HFFc6 (cell line): ENCODE measurements at regions not wholly inside any gene's neighbourhood (a gene's known extent, or its start where the extent isn't known, plus 50 kb on each side); places are given as distances from the start of the nearest gene placed in this dataset.

Source experiments
- DNase-seq: peaks from one replicate; pipeline ENCODE4 v3.0.0-alpha.2; 2018
- H3K27ac Mint-ChIP-seq: 2 replicates; pipeline ENCODE4 v1.8.0; 2020; ENCODE audit warnings: mild to moderate bottlenecking, mixed read lengths
- H3K27me3 Mint-ChIP-seq: 2 replicates; pipeline ENCODE4 v1.8.0; 2021; ENCODE audit warnings: mild to moderate bottlenecking, moderate library complexity, mixed read lengths; ENCODE audit not compliant: insufficient read depth
- H3K36me3 Mint-ChIP-seq: 2 replicates; pipeline ENCODE4 v1.8.0; 2021; ENCODE audit warnings: low read depth, mixed read lengths
- H3K4me1 Mint-ChIP-seq: 2 replicates; pipeline ENCODE4 v1.8.0; 2020; ENCODE audit warnings: low read depth, mixed read lengths
- H3K4me3 Mint-ChIP-seq: 2 replicates; pipeline ENCODE4 v1.8.0; 2020; ENCODE audit warnings: mild to moderate bottlenecking, moderate library complexity, mixed read lengths
- H3K9me3 Mint-ChIP-seq: 2 replicates; pipeline ENCODE4 v1.8.0; 2020; ENCODE audit warnings: mild to moderate bottlenecking, mixed read lengths
- TF ChIP-seq, protein P1 (sequence below): fragments of 200-600 bp; sonication (generic); IDR thresholded peaks from 2 replicates; pipeline ENCODE4 v1.5.0; 2021; ENCODE audit warnings: antibody characterized with exemption, mild to moderate bottlenecking

DNA sequence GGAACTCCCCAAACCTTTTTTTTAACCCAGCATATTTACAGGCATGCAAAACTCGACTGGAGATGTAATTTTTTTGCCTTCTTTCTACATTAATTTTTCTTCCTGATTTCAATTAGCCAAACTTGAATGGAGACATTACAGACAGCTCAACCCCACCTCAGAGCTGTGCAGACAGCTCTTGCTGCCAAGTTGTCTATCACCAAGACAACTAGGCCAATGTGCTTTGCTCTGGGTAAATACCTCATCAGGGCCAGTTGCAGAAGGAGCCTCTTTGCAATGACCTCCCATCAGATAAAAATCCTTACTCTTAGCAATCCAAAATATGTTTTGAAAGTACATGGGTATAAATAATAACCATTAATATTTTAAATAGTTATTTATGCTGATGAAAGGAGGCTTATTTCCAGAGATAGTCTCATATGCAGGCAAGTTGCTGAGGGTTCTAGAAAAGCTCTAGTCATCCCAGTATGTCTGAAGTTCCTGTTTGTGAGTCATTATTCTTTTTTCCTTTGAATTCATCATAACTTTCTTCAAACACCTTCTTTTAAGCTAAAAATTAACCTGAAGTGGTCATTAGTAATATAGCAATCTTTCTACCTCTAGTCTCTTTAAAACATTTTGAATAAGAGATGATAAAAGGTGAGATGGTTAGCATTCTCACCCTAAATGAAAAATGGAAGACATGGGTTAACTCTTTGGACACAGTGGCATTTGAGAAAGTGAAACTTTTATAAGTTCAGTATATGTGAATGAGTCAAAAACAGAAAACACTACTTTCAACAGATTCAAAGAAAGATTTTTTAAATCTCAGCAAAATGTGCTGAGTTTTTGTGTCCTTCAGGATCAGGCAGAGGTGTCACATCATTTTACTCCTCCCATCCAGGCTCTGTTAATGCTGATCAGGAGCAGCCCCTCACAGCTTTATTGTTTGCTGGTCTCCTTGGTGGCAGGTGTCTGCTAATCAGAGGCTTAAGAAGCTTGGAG lies 475.5 kb upstream of the FGF16 start:
- no peaks in the 10 kb centered on the region for H3K36me3 Mint-ChIP-seq
- H3K4me1 Mint-ChIP-seq, result no peaks in the 10 kb centered on the region
- no peak overlapping the region for H3K27ac Mint-ChIP-seq

DNA sequence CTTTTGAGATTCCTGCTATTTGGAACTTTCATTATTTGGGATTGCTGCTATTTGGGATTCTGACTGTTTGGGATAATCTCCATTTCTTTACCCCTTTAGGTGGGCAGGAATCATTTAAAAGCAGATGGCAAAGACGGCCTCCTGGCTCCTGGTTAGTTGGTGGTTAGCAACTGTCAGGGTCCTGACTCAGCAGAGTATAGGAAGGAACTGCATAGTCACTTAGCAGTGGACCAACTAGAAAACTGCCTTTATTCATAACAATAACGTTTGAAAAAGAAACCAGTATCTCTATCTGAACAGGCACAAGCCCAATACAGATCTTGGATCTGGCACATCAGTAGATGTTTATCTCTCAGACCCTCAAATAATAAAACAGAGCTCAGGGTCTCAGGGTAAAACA lies 469.7 kb upstream of the FGF16 start:
- no peaks in the 10 kb centered on the region for H3K36me3 Mint-ChIP-seq
- H3K9me3 Mint-ChIP-seq, result no peaks in the 10 kb centered on the region; the same call in 1 of the 2 replicates

More for the DNA sequence above, 475.5 kb upstream of the FGF16 start:
- TF ChIP-seq, protein P1, sequence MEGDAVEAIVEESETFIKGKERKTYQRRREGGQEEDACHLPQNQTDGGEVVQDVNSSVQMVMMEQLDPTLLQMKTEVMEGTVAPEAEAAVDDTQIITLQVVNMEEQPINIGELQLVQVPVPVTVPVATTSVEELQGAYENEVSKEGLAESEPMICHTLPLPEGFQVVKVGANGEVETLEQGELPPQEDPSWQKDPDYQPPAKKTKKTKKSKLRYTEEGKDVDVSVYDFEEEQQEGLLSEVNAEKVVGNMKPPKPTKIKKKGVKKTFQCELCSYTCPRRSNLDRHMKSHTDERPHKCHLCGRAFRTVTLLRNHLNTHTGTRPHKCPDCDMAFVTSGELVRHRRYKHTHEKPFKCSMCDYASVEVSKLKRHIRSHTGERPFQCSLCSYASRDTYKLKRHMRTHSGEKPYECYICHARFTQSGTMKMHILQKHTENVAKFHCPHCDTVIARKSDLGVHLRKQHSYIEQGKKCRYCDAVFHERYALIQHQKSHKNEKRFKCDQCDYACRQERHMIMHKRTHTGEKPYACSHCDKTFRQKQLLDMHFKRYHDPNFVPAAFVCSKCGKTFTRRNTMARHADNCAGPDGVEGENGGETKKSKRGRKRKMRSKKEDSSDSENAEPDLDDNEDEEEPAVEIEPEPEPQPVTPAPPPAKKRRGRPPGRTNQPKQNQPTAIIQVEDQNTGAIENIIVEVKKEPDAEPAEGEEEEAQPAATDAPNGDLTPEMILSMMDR, result no peak
- no peak for DNase-seq
- H3K9me3 Mint-ChIP-seq, result peaks cover 4% of the 10 kb centered on the region; the same call in 1 of the 2 replicates
- H3K27me3 Mint-ChIP-seq, result no peaks in the 10 kb centered on the region
- no peak overlapping the region for H3K4me3 Mint-ChIP-seq

DNA sequence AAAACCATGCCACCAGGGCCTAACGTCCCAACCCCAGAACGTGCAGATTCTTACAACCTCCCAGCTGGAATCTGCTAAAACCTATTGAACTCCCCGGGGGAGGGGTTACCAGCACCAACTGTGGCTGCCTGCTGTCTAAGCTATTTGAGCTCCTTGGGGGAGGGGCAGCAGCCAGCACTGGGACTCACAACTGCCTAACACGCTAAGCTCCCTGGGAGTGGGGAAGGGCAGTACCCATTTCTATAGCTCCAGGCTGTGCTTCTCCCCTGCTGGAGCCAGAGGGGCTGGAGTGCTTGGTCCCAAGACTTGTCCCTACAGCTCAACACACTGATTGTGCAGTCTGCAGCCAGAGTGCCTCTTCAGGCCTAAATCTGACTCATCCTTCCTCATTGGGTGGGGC lies 459.8 kb upstream of the FGF16 start:
- DNase-seq, result no peak
- H3K27ac Mint-ChIP-seq, result no peak overlapping the region
- peaks cover 17% of the 10 kb centered on the region for H3K9me3 Mint-ChIP-seq
- H3K36me3 Mint-ChIP-seq, result no peaks in the 10 kb centered on the region
- H3K4me1 Mint-ChIP-seq, result no peaks in the 10 kb centered on the region
- TF ChIP-seq, protein P1, result no peak
- H3K4me3 Mint-ChIP-seq, result no peak overlapping the region
- H3K27me3 Mint-ChIP-seq, result peaks cover 2% of the 10 kb centered on the region; the same call in 1 of the 2 replicates

More for the DNA sequence above, 469.7 kb upstream of the FGF16 start:
- no peaks in the 10 kb centered on the region for H3K27me3 Mint-ChIP-seq
- H3K27ac Mint-ChIP-seq, result no peak overlapping the region
- TF ChIP-seq, protein P1, result no peak
- no peak overlapping the region for H3K4me3 Mint-ChIP-seq
- no peaks in the 10 kb centered on the region for H3K4me1 Mint-ChIP-seq
- DNase-seq, result no peak

DNA sequence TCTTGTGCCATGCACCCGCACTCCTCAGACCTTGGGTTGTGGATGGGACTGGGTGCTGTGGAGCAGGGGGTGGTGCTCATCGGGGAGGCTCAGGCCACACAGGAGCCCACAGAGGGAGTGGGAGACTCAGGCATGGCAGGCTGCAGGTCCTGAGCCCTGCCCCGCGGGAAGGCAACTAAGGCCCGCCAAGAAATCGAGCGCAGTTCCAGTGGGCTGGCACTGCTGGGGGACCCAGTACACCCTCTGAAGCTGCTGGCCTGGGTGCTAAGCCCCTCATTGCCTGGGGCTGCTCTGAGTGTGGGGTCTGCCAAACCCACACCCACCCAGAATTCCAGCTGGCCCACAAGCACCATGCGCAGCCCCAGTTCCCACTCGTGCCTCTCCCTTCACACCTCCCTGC lies 450.5 kb upstream of the FGF16 start:
- Mint-ChIP-seq H3K4me1 (no peaks in the 10 kb centered on the region), H3K4me3 (no peak overlapping the region), H3K36me3 (no peaks in the 10 kb centered on the region), H3K9me3 (peaks cover 30% of the 10 kb centered on the region), H3K27me3 (peaks cover 3% of the 10 kb centered on the region), H3K27ac (no peak overlapping the region)
- TF ChIP-seq, protein P1, result no peak
- no peak for DNase-seq

DNA sequence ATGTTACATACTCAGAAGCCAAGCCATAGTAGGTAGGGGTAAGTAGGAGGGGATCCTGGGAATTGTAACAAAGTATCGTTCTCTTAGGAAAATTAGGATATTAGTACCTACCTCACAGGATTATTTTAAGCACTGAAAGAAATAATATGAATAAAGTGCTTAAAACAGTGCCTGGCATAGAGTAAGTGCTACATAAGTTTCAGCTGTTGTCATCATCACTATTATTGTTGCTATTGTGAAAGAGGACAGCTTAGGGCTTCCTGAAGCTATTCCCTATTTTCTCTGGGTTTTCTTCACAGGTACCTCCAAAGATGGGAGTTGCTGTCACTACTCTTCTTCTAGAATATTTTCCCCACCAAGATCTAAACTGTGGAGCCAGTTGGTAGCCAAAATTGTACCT lies 443.7 kb upstream of the FGF16 start:
- Mint-ChIP-seq H3K9me3 (peaks cover 11% of the 10 kb centered on the region), H3K4me3 (no peak overlapping the region), H3K36me3 (no peaks in the 10 kb centered on the region), H3K27ac (no peak overlapping the region), H3K4me1 (no peaks in the 10 kb centered on the region), H3K27me3 (peaks cover 2% of the 10 kb centered on the region; the same call in 1 of the 2 replicates)
- TF ChIP-seq, protein P1, result no peak
- DNase-seq, result no peak
